ENCODE measurements at regions not wholly inside any gene's neighbourhood (a gene's known extent, or its start where the extent isn't known, plus 50 kb on each side); places are given as distances from the start of the nearest gene placed in this dataset.

DNA sequence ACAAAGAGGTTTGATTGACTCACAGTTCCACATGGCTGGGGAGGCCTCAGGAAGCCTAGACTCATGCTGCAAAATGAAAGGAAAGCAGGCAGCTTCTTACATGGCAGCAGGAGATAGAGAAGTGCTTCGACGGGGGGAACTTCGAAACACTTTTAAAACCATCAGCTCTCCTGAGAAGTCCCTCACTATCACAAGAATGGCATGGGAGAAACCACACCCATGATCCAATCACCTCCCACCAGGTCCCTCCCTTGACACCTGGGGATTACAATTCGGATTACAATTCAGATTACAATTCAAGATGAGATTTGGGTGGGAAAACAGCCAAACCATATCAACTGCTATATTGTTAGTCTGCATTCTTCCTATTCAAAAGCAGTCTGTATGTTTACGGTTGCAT lies 322.3 kb upstream of the ISL1 start:
- H3K9me3 ChIP-seq (ENCODE audit: insufficient read depth, low read depth, low read length), result no peaks in the 10 kb centered on the region
- no peak overlapping the region for H2AFZ ChIP-seq (ENCODE audit: low read length)
- no peaks in the 10 kb centered on the region for H3K27me3 ChIP-seq (ENCODE audit: insufficient read depth, low read length, poor library complexity, severe bottlenecking)
- H3K36me3 ChIP-seq (ENCODE audit: insufficient read depth, low read length), result no peaks in the 10 kb centered on the region
- no peaks in the 10 kb centered on the region for H3F3A ChIP-seq (ENCODE audit: low read depth)
- H3K9me2 ChIP-seq (replicated peaks; ENCODE audit: low read depth, low read length), result no peaks in the 10 kb centered on the region
- no peaks in the 10 kb centered on the region for H3K79me2 ChIP-seq (ENCODE audit: insufficient read depth, low read length)
- no peak overlapping the region for H3K9ac ChIP-seq (ENCODE audit: low read depth, low read length, poor library complexity, severe bottlenecking)
- H3K4me1 ChIP-seq (ENCODE audit: insufficient read depth, low read length, poor library complexity, severe bottlenecking), result no peaks in the 10 kb centered on the region
- H3K4me2 ChIP-seq (ENCODE audit: low read depth, low read length, poor library complexity, severe bottlenecking), result no peak overlapping the region
- H3K4me3 ChIP-seq (ENCODE audit: low read length, poor library complexity, severe bottlenecking), result no peak overlapping the region
- TF ChIP-seq EZH2phosphoT487 (IDR thresholded peaks at IDR 0.05; ENCODE audit: borderline replicate concordance) (no peak), CTCF (conservative IDR thresholded peaks at IDR 0.05; ENCODE audit: low read length) (no peak)
- no peaks in the 10 kb centered on the region for H4K20me1 ChIP-seq (ENCODE audit: insufficient read depth, low read length, poor library complexity, severe bottlenecking)

DNA sequence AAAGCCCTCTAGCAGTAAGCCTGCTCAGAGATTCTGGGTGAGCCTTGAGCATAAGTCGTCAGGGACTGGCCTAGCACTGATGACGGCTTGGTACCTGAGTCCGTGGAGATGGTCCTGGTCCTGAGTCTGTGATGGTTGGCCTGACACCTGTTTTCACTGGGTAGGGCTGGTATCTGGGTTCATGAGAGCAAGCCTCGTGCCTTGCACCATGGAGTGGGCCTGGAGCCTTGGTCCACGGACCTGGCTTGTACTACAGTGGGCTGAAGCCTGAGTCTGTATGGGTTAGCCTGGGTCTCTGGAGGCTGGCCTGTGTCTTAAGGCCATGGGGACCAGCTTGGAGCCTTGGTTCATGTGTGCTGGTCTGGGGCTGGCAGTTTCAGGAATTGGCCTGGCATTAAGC lies 310.3 kb upstream of the ISL1 start:
- Histone ChIP-seq H3K27me3 (ENCODE audit: insufficient read depth, low read length, poor library complexity, severe bottlenecking) (no peaks in the 10 kb centered on the region), H3K9ac (ENCODE audit: low read depth, low read length, poor library complexity, severe bottlenecking) (no peak overlapping the region), H3K79me2 (ENCODE audit: insufficient read depth, low read length) (no peaks in the 10 kb centered on the region), H3K9me2 (replicated peaks; ENCODE audit: low read depth, low read length) (no peaks in the 10 kb centered on the region), H3K36me3 (ENCODE audit: insufficient read depth, low read length) (no peaks in the 10 kb centered on the region), H3K4me3 (ENCODE audit: low read length, poor library complexity, severe bottlenecking) (no peak overlapping the region), H3K4me1 (ENCODE audit: insufficient read depth, low read length, poor library complexity, severe bottlenecking) (no peaks in the 10 kb centered on the region), H3F3A (ENCODE audit: low read depth) (no peaks in the 10 kb centered on the region), H3K4me2 (ENCODE audit: low read depth, low read length, poor library complexity, severe bottlenecking) (no peak overlapping the region), H3K9me3 (ENCODE audit: insufficient read depth, low read depth, low read length) (no peaks in the 10 kb centered on the region; the same call in 1 of the 2 replicates), H2AFZ (ENCODE audit: low read length) (no peak overlapping the region), H4K20me1 (ENCODE audit: insufficient read depth, low read length, poor library complexity, severe bottlenecking) (no peaks in the 10 kb centered on the region)
- TF ChIP-seq EZH2phosphoT487 (IDR thresholded peaks at IDR 0.05; ENCODE audit: borderline replicate concordance) (no peak), CTCF (conservative IDR thresholded peaks at IDR 0.05; ENCODE audit: low read length) (no peak)

GRCh38 chr5:51082741-51083140 lies 300.5 kb upstream of the ISL1 start:
- Histone ChIP-seq H3K4me2 (ENCODE audit: low read depth, low read length, poor library complexity, severe bottlenecking) (no peak overlapping the region), H2AFZ (ENCODE audit: low read length) (no peak overlapping the region), H4K20me1 (ENCODE audit: insufficient read depth, low read length, poor library complexity, severe bottlenecking) (no peaks in the 10 kb centered on the region), H3K27me3 (ENCODE audit: insufficient read depth, low read length, poor library complexity, severe bottlenecking) (no peaks in the 10 kb centered on the region), H3K4me1 (ENCODE audit: insufficient read depth, low read length, poor library complexity, severe bottlenecking) (no peaks in the 10 kb centered on the region), H3K9me3 (ENCODE audit: insufficient read depth, low read depth, low read length) (no peaks in the 10 kb centered on the region), H3K79me2 (ENCODE audit: insufficient read depth, low read length) (no peaks in the 10 kb centered on the region), H3K9me2 (replicated peaks; ENCODE audit: low read depth, low read length) (no peaks in the 10 kb centered on the region), H3F3A (ENCODE audit: low read depth) (no peaks in the 10 kb centered on the region), H3K4me3 (ENCODE audit: low read length, poor library complexity, severe bottlenecking) (no peak overlapping the region), H3K36me3 (ENCODE audit: insufficient read depth, low read length) (no peaks in the 10 kb centered on the region), H3K9ac (ENCODE audit: low read depth, low read length, poor library complexity, severe bottlenecking) (no peak overlapping the region)
- TF ChIP-seq EZH2phosphoT487 (IDR thresholded peaks at IDR 0.05; ENCODE audit: borderline replicate concordance) (no peak), CTCF (conservative IDR thresholded peaks at IDR 0.05; ENCODE audit: low read length) (no peak)
